PC-9 (cell line): ENCODE measurements at regions not wholly inside any gene's neighbourhood (a gene's known extent, or its start where the extent isn't known, plus 50 kb on each side); places are given as distances from the start of the nearest gene placed in this dataset.

Experiments used
- CTCF ChIP-seq: fragments of 200-600 bp; sonication (generic); conservative IDR thresholded peaks from 2 replicates; pipeline ENCODE4 v1.6.1; 2017; ENCODE audit warnings: mixed run types, antibody characterized with exemption, mild to moderate bottlenecking, moderate library complexity
- EZH2 ChIP-seq: fragments of 200-600 bp; sonication (generic); IDR thresholded peaks from 2 replicates; pipeline ENCODE4 v1.8.0; 2017; ENCODE audit warnings: antibody characterized with exemption, low read depth

- no peak for TF ChIP-seq CTCF
- no peak for TF ChIP-seq EZH2
Observed at GRCh38 chr5:17388717-17389116, 109.3 kb upstream of the TAF11L2 start.
